ENCODE measurements at regions not wholly inside any gene's neighbourhood (a gene's known extent, or its start where the extent isn't known, plus 50 kb on each side); places are given as distances from the start of the nearest gene placed in this dataset.

DNA sequence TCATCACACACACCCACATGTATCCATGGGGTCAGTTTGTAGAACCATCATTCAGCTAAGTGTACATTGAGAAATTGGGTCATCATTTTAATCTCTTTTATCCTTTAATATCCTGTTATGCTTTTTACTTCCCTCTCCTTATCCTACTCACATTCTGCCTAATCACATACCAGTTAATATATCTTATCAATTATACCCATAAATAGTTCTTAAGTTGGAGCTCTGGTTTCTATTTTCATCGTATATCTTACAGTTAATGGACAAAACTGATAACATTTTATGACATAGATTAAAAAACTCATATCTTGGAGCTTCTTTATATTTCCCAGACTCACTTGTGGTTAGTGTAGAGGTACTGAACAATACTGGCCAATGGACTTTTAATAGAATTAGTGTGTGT is 729.5 kb upstream of the LCORL start:
- no peak for TF ChIP-seq CTCF (IDR thresholded peaks at IDR 0.05; ENCODE audit: insufficient read depth, missing control alignments)
- FAIRE-seq, result peak; percentile 82
- no peak for DNase-seq (ENCODE audit: insufficient read length, low spot score)

- FAIRE-seq, result no peak
- no peak for TF ChIP-seq CTCF (IDR thresholded peaks at IDR 0.05; ENCODE audit: insufficient read depth, missing control alignments)
Measured at GRCh38 chr4:18749391-18749790, 727.8 kb upstream of the LCORL start.

GRCh38 chr4:18736551-18736950 is 715.0 kb upstream of the LCORL start:
- DNase-seq (ENCODE audit: insufficient read length, low spot score) (no peak), FAIRE-seq (no peak)
- no peak for TF ChIP-seq CTCF (IDR thresholded peaks at IDR 0.05; ENCODE audit: insufficient read depth, missing control alignments)

More at GRCh38 chr4:18749391-18749790, 727.8 kb upstream of the LCORL start:
- DNase-seq (ENCODE audit: insufficient read length, low spot score), result no peak

GRCh38 chr4:18735740-18736268 is 714.2 kb upstream of the LCORL start:
- DNase-seq (ENCODE audit: insufficient read length, low spot score) (no peak), FAIRE-seq (no peak)
- TF ChIP-seq CTCF (IDR thresholded peaks at IDR 0.05; ENCODE audit: insufficient read depth, missing control alignments), result no peak

- DNase-seq (ENCODE audit: insufficient read length, low spot score) (no peak), FAIRE-seq (no peak)
- no peak for TF ChIP-seq CTCF (IDR thresholded peaks at IDR 0.05; ENCODE audit: insufficient read depth, missing control alignments)
Measured at GRCh38 chr4:18734405-18734804, 712.9 kb upstream of the LCORL start.

- no peak for FAIRE-seq
- no peak for DNase-seq (ENCODE audit: insufficient read length, low spot score)
- TF ChIP-seq CTCF (IDR thresholded peaks at IDR 0.05; ENCODE audit: insufficient read depth, missing control alignments), result no peak
Measured at GRCh38 chr4:18733961-18734360, 712.4 kb upstream of the LCORL start.

DNA sequence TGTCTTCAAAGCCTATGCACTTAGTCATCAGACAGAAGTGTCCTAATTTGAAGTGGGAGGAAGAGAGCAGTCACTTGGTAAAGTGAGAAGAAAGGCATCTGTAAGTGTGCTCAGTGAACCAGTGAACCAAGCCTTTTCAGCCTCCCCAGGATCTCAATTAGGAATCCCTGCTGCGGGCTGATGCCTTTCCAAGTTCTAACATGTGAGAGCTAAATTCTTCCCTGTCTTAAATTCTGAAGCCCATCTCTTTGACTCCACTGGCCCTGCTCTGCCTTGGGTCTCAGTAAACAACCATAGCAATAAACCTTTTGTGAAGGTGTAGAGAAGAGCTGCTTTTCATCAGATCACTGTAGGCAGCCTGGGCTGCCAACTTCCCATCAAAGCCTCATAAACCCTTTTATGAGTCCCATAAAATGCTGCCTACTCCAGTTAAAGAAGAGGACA is 701.2 kb upstream of the LCORL start:
- no peak for DNase-seq (ENCODE audit: insufficient read length, low spot score)
- FAIRE-seq, result no peak
- TF ChIP-seq CTCF (IDR thresholded peaks at IDR 0.05; ENCODE audit: insufficient read depth, missing control alignments), result no peak
